NOMO-1 (cell line): ENCODE measurements at regions not wholly inside any gene's neighbourhood (a gene's known extent, or its start where the extent isn't known, plus 50 kb on each side); places are given as distances from the start of the nearest gene placed in this dataset.
A peak's percentile ranks its signal among the peaks of the same experiment; 100 is the strongest.

Experiments
- DNase-seq, 2 experiments: peaks; one replicate each; lab custom pipeline; 2025; ENCODE audit not compliant: unreplicated experiment in 2 of 2; lab: John Stamatoyannopoulos, UW

- DNase-seq, result no peak
Measured at GRCh38 chr4:20575486-20575885, 124.8 kb upstream of the PACRGL start.

- no peak for DNase-seq
Measured at GRCh38 chr4:20576861-20577260, 123.4 kb upstream of the PACRGL start.

GRCh38 chr4:20577702-20578101 is 122.6 kb upstream of the PACRGL start:
- DNase-seq, result no peak

GRCh38 chr4:20580907-20581306 is 119.4 kb upstream of the PACRGL start:
- DNase-seq, result no peak

GRCh38 chr4:20589436-20589835 is 110.8 kb upstream of the PACRGL start:
- no peak for DNase-seq

GRCh38 chr4:20590849-20591248 is 109.4 kb upstream of the PACRGL start:
- DNase-seq, result no peak

- DNase-seq, result no peak
Measured at GRCh38 chr4:20591571-20591970, 108.7 kb upstream of the PACRGL start.

GRCh38 chr4:20592013-20592412 is 108.2 kb upstream of the PACRGL start:
- no peak for DNase-seq

GRCh38 chr4:20592663-20593062 is 107.6 kb upstream of the PACRGL start:
- DNase-seq, result no peak

- no peak for DNase-seq
Measured at GRCh38 chr4:20598626-20599025, 101.6 kb upstream of the PACRGL start.

GRCh38 chr4:20603671-20604313 is 96.5 kb upstream of the PACRGL start:
- DNase-seq, result no peak

- no peak for DNase-seq
Measured at GRCh38 chr4:20612313-20612712, 87.9 kb upstream of the PACRGL start.

GRCh38 chr4:20614816-20615215 is 85.4 kb upstream of the PACRGL start:
- DNase-seq, result no peak

GRCh38 chr4:20615486-20616260 is 84.6 kb upstream of the PACRGL start:
- DNase-seq, result no peak

GRCh38 chr4:20616313-20616712 is 83.9 kb upstream of the PACRGL start:
- no peak for DNase-seq

GRCh38 chr4:20616848-20617247 is 83.4 kb upstream of the PACRGL start:
- no peak for DNase-seq

GRCh38 chr4:20617678-20618396 is 82.4 kb upstream of the PACRGL start:
- peak; percentile 53 to 81 for DNase-seq

GRCh38 chr4:20618731-20619130 is 81.5 kb upstream of the PACRGL start:
- DNase-seq, result peak; percentile 16 to 26

- no peak for DNase-seq
Measured at GRCh38 chr4:20621476-20621875, 78.8 kb upstream of the PACRGL start.

- no peak for DNase-seq
Measured at GRCh38 chr4:20622701-20623100, 77.6 kb upstream of the PACRGL start.

GRCh38 chr4:20623939-20624338 is 76.3 kb upstream of the PACRGL start:
- DNase-seq, result peak in 1 of 2 experiments; percentile 66
